Esophagus muscularis mucosa (tissue), 3 donors: ENCODE measurements at regions not wholly inside any gene's neighbourhood (a gene's known extent, or its start where the extent isn't known, plus 50 kb on each side); places are given as distances from the start of the nearest gene placed in this dataset.

Experiments used
- POLR2A ChIP-seq: fragments of 450-650 bp; IDR thresholded peaks from one replicate; pipeline ENCODE4 v1.6.1; 2017; ENCODE audit warnings: antibody characterized with exemption, moderate library complexity, mild to moderate bottlenecking, low read depth
- TF ChIP-seq, protein P1 (sequence below), 3 experiments: fragments of 200-600 bp in 2 of 3; fragments of 450-650 bp in 1 of 3; sonication (generic) in 2 of 3; IDR thresholded peaks; one replicate each; pipeline ENCODE4 v1.5.1; 2017 to 2019; ENCODE audit warnings: antibody characterized with exemption in 3 of 3, mild to moderate bottlenecking in 2 of 3, moderate library complexity in 1 of 3

DNA sequence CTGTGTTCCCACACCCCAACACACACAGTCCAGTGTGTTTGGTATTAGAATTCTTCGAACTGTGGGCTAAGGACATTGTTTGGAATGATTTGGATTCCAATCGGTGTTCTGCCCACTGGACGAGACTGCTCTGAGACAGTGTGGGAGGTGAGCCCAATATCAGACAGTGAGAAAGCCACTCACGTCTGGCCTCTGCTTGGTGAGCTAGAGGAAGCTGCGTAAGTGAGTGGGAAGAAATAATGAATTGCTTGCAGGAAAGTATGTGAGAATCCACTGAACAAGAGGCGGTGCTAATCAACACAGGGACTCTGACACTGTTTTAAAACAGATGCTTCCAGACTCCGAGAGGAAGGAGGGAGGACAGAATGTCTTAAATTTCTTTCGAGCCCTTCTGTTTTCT, 675.0 kb upstream of the ANKRD30A start:
- TF ChIP-seq POLR2A: no peak
- TF ChIP-seq, protein P1, sequence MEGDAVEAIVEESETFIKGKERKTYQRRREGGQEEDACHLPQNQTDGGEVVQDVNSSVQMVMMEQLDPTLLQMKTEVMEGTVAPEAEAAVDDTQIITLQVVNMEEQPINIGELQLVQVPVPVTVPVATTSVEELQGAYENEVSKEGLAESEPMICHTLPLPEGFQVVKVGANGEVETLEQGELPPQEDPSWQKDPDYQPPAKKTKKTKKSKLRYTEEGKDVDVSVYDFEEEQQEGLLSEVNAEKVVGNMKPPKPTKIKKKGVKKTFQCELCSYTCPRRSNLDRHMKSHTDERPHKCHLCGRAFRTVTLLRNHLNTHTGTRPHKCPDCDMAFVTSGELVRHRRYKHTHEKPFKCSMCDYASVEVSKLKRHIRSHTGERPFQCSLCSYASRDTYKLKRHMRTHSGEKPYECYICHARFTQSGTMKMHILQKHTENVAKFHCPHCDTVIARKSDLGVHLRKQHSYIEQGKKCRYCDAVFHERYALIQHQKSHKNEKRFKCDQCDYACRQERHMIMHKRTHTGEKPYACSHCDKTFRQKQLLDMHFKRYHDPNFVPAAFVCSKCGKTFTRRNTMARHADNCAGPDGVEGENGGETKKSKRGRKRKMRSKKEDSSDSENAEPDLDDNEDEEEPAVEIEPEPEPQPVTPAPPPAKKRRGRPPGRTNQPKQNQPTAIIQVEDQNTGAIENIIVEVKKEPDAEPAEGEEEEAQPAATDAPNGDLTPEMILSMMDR (IDR thresholded peaks at IDR 0.05): no peak
